HK-2 (cell line): ENCODE measurements at regions not wholly inside any gene's neighbourhood (a gene's known extent, or its start where the extent isn't known, plus 50 kb on each side); places are given as distances from the start of the nearest gene placed in this dataset.

Source experiments
- DNase-seq: peaks from one replicate; pipeline ENCODE4 v3.0.0-alpha.2; 2018; ENCODE audit not compliant: unreplicated experiment

- DNase-seq, result no peak
Observed at GRCh38 chr2:83786140-83786539, 672.9 kb downstream of the SUCLG1 start.

DNA sequence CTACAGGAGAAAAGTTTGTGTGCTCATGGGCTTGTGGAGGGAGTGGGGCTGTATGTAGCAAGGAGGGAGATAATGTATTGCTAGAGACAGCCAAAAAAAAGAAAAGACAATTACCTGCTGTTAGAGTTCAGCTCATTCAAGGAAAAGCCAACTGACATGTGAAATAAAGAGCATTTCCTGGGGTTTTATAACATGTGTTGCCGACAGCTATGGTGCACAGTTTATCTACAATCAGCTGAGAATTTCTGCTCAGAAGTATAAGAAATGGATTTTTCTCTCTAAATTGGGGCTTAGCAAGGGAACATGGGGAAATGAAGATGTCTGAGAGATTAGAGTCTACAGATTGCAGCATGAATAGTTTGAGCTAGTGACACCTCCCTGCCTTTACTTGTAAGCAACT is 674.1 kb downstream of the SUCLG1 start:
- DNase-seq, result no peak

DNA sequence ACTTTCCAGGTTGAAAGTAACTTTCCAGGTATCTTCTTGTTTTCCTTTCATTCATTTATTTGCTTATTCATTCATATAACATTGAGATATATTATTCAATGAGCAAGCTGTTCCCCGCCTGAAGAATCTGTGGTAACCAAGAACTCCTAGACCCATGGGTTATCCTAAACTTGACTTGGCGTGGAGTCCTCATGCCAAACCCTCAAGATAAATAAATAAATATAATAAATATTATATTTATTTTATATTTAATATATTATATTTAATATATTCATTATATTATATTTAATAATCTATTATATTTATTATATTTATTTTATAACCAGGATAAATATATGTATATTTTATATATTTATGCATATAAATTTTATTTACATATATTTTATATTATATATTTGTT is 674.8 kb downstream of the SUCLG1 start:
- no peak for DNase-seq

GRCh38 chr2:83782122-83782521 is 677.0 kb downstream of the SUCLG1 start:
- DNase-seq, result no peak

DNA sequence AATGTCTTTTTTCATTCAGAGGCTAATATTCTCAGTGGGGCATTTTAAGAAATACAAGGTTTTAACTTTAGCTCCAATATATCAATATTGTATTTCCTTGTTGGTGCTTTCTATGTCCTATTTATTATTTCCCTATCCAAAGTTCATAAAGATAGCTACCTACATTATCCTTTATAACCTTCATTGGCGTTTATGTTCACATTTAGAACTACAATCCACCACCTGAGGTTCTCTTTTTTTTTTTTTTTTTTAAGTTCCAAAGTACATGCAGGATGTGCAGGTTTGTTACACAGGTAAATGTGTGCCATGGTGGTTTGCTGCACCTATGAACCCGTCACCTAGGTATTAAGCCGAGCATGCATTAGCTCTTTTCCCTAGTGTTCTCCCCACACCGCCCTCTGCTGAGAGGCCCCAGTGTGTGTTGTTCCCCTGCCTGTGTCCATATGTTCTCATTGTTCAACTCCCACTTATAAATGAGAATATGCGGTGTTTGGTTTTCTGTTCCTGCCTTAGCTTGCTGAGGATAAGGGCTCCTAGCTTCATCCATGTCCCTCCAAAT is 694.6 kb downstream of the SUCLG1 start:
- DNase-seq, result no peak

- DNase-seq, result no peak
Observed at GRCh38 chr2:83757329-83757728, 701.8 kb downstream of the SUCLG1 start.

GRCh38 chr2:83756219-83756618 is 702.9 kb downstream of the SUCLG1 start:
- no peak for DNase-seq

DNA sequence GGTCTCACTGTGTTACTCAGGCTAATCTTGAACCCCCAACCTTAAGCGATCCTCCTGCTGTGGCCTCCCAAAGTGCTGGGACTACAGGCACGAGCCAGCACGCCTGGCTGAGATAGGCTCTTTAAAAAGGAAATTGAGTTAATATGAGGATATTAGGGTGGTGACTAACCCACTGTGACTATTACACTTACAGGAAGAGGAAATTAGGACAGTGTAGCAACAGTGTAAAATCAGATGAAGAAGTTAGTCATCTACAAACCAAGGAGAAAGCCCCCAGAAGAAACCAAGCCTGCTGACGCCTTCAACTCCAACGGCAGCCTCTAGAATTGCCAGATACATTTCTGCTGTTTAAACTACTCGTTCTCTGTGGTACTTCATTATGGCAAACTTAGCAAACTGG is 711.9 kb downstream of the SUCLG1 start:
- no peak for DNase-seq

DNA sequence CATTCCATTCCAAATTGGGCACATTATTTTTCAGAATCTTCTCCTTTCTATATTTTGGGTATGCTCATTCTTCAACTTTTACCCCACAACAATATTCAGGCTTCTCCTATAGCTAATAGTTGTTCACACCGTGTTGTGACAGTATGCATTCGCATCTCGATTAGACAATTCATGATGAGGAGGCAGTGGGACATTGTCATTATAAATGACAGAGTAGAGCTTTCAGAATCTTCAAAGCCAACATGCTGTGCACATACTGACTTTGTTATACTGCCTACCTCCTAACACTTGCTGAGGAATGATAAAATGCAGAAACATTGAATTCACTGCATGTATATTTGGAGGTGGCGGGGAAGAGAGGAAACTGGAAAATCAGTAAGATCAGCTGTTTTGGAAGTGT is 714.2 kb downstream of the SUCLG1 start:
- no peak for DNase-seq

GRCh38 chr2:83742117-83742782 is 716.8 kb downstream of the SUCLG1 start:
- no peak for DNase-seq

GRCh38 chr2:83730223-83730622 is 728.9 kb downstream of the SUCLG1 start:
- DNase-seq, result no peak

DNA sequence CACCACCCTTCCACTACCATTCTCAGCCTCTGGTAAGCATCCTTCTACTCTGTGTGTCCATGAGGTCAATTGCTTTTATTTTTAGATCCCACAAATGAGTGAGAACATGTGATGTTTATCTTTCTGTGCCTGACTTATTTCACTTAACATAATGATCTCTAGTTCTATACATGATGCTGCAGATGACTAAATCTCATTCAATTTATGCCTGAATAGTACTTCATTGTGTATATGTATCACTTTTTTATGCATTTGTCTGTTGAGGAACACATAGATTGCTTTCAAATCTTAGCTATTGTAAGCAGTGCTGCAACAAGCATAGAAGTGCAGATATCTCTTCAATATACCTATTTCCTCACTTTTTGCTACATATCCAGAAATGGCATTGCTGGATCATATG is 733.3 kb downstream of the SUCLG1 start:
- no peak for DNase-seq

DNA sequence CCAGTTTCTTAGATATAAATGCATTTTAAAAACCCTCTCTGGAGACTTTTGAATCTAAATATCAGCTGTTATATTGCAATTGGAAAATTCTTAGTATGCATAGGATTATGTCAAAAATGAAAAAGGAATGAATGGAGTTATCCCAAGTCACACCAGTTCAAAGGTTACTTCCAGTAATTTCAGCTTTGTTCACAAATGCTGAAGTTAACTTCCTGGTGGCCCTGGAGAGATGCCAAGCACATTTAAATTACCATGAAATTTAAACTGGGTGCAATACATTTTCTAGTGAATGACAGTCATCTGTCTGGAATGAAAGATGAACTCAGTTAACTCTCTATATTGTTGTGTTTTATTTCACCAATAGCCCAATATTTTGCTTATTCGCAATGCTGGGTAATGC is 753.9 kb downstream of the SUCLG1 start:
- no peak for DNase-seq

DNA sequence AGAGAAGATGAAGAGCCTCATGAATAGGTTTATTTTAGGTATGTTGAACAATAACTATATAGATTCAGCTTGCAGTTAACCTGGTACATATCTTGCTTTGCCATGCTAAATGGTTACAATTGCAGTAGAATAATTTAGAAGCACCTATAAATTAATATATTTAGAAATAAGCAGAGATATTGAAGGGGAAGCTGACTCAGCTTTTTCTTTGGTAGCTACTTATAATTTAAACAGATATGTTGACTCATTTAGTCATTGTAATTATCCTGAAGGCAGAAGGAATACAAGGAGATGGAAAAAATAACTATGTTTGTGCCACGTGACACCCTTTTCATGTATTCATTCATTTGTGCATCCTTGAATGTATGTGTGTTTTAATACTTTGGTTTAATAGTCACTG is 755.5 kb downstream of the SUCLG1 start:
- no peak for DNase-seq

GRCh38 chr2:83696838-83697237 is 762.2 kb downstream of the SUCLG1 start:
- no peak for DNase-seq

DNA sequence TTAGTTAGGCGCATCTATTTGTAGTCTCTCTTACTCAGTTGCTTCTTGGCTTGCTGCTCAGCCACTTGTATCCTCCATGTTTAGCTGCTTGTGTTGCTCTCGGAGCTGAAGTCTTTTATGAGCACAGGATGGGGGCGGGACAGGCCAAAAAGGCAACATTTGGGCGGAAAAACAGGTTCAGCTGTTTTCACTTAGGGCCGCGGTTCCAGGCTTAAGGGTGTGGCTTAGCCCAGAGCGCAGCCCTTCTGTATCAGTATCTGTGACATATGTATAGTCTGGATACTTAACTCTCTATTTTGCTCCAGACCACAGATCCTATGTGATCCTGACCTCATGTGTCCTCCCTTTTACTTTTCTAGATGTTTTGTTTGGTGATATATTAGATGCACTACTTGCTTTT is 763.5 kb downstream of the SUCLG1 start:
- no peak for DNase-seq

DNA sequence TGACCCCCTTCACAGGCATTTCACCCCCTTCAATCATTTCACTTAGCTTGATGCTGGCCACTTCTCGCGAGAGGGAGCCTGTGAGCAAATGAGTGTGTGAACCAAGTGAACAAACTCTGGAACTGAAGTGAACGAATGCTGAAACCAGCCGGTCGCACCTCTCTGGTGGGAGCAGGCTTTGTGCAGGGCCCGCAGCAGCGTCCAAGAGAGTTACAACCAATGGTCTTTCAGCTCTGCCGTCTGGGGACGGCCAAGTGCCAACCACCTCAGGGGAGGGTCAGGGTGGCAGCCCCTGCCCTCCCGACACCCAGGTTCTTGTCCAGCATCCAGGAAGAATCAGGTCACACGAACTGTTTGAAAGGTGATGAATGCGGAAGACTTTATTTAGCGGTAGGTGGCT is 764.0 kb downstream of the SUCLG1 start:
- DNase-seq, result no peak

DNA sequence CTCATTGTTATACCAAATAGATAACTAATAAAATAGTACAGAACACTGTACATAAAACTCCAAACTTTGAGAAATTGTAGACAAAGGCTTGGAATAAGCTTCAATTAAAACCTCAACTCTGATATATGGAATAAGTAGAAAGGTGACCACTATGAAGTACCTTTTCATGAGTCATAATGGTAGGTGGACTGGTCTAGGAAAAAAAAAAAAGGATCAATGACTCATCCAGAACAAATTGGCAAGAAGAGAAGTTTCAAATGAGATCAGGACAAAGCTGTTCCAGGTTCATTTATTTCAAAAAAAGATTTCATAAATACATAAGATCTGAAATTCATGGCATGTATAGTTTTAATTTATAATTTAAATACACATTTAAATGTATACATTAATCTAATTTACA is 769.7 kb downstream of the SUCLG1 start:
- DNase-seq, result no peak

- DNase-seq, result no peak
Observed at GRCh38 chr2:83686863-83687262, 772.2 kb downstream of the SUCLG1 start.

GRCh38 chr2:83674050-83674449 is 785.0 kb downstream of the SUCLG1 start:
- DNase-seq, result no peak

DNA sequence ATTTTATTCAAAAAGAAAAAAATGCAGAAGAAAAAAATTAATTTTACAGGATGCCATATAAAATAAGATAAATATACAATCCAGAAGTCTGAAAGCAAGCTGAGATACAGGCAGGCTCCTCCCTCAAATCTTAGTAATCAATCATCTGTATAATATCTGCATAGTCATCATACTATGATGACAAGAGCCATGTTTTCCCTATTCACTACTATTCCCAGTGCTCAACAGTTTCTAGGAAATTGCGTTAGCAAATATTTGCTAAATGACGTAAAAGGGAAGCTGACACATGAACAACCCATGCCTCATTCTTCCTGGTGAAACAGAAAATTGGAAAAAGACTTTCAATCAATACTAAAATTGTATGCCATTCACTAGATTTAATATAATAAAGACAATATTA is 793.2 kb downstream of the SUCLG1 start:
- DNase-seq, result no peak

- DNase-seq, result no peak
Observed at GRCh38 chr2:83665154-83665553, 793.9 kb downstream of the SUCLG1 start.

DNA sequence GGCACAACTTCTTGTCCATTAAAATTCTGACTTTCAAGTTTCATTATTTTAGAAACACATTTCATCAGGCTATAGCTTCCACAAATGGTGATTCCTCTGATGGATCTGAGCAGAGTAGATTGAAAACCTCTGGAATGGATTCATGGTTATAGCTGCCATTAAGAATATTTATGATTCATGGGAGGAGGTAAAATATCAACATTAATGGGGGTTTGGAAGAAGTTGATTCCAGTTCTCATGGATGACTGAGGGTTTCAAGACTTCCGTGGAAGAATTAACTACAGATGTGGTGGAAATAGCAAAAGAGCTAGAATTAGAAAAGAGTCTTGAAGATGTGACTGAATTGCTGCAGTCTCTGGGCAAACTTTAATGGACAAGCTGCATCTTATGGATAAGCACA is 797.4 kb downstream of the SUCLG1 start:
- no peak for DNase-seq

DNA sequence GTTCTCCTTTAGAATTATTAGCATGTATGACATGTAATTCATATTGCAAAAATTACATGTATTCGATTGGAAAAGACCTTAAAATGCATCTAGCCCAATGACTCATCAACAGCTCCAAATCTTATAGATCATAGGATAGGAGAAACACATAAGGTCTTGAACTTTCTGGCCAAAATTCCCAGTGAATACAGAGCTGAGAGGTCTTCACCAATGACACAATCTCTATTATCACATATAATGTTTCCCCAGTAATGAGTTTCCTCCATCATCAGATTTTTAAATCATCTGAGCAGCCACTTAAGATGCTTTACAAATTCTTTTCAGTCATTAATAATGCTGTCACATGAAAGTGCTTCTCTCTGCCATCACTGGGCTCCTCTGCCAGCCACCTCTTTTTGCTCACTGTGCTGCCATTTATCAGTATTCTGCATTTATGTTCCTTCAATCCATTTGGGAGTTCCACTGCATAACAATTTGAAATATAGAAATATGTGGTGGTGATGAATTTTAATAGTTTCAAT is 804.9 kb downstream of the SUCLG1 start:
- DNase-seq, result no peak
